ENCODE measurements at regions not wholly inside any gene's neighbourhood (a gene's known extent, or its start where the extent isn't known, plus 50 kb on each side); places are given as distances from the start of the nearest gene placed in this dataset.

GRCh38 chr1:215377746-215378145 is 189.4 kb upstream of the KCTD3 start:
- ChIA-PET CTCF (no interaction called here), SMC1A (ENCODE audit: uncharacterized antibody, unreplicated experiment) (no interaction called here), POLR2A (no interaction called here), RAD21 (ENCODE audit: unreplicated experiment) (no interaction called here)
- in situ Hi-C loops (cut with MboI): no loop called here
- Histone ChIP-seq H3K79me2 (ENCODE audit: control insufficient read depth, insufficient read depth, low read length) (no peaks in the 10 kb centered on the region), H3K9me3 (replicated peaks; ENCODE audit: control insufficient read depth, insufficient read depth, low read length) (no peaks in the 10 kb centered on the region), H3K4me3 (no peak overlapping the region), H3K36me3 (ENCODE audit: control insufficient read depth in 2 of 2, insufficient read depth in 2 of 2, low read length in 1 of 2) (no peaks in the 10 kb centered on the region), H4K20me1 (ENCODE audit: control insufficient read depth, insufficient read depth) (no peaks in the 10 kb centered on the region), H3K27me3 (replicated peaks in 1 of 2; ENCODE audit: control insufficient read depth in 2 of 2, insufficient read depth in 2 of 2, low read length in 1 of 2) (no peaks in the 10 kb centered on the region), H3K4me1 (ENCODE audit: control insufficient read depth, insufficient read depth, low read length) (no peaks in the 10 kb centered on the region), H3K4me2 (ENCODE audit: control insufficient read depth, insufficient read depth) (no peak overlapping the region), H3K9ac (ENCODE audit: control insufficient read depth, insufficient read depth, low read length) (no peak overlapping the region), H3K27ac (ENCODE audit: control insufficient read depth, insufficient read depth) (no peak overlapping the region), H2AFZ (ENCODE audit: control insufficient read depth, low read depth, low read length) (no peak overlapping the region)
- intact Hi-C loops (cut with micrococcal nuclease; ENCODE audit: unreplicated experiment): no loop called here
- TF ChIP-seq CUX1 (IDR thresholded peaks at IDR 0.05; ENCODE audit: insufficient replicate concordance, low read depth, low read length) (no peak), ATF3 (IDR thresholded peaks at IDR 0.05; ENCODE audit: borderline replicate concordance, extremely low read depth, low read depth, low read length) (no peak), POLR2AphosphoS2 (IDR thresholded peaks at IDR 0.05; ENCODE audit: low read depth, low read length) (no peak), EGR1 (IDR thresholded peaks at IDR 0.05; ENCODE audit: borderline replicate concordance in 1 of 2, low read depth in 2 of 2, low read length in 2 of 2) (no peak), SMAD5 (IDR thresholded peaks at IDR 0.05; ENCODE audit: low read depth) (no peak), EED (IDR thresholded peaks at IDR 0.05; ENCODE audit: low read depth) (no peak), GATAD2B (conservative IDR thresholded peaks at IDR 0.05; ENCODE audit: low read depth) (no peak), ZNF274 (IDR thresholded peaks at IDR 0.05; ENCODE audit: insufficient read depth, insufficient read length) (no peak), STAT1 (conservative IDR thresholded peaks at IDR 0.05) (no peak), HDGF (IDR thresholded peaks at IDR 0.05) (no peak), CHD1 (IDR thresholded peaks at IDR 0.05; ENCODE audit: low read depth, low read length) (no peak), CTCF (IDR thresholded peaks at IDR 0.05 in 2 of 3, conservative IDR thresholded peaks at IDR 0.05 in 1 of 3; ENCODE audit: control insufficient read depth in 2 of 3, extremely low read depth in 1 of 3, insufficient read depth in 1 of 3, low read depth in 3 of 3, low read length in 3 of 3) (no peak), CBFB (IDR thresholded peaks at IDR 0.05; ENCODE audit: low read depth) (no peak), TCF3 (IDR thresholded peaks at IDR 0.05; ENCODE audit: borderline replicate concordance, insufficient read depth, low read depth, low read length) (no peak), NKRF (conservative IDR thresholded peaks at IDR 0.05) (no peak)
- ATAC-seq: no peak
- DNase-seq (ENCODE audit: low read depth, low spot score): no peak
- no TSS peak for BruUV-seq (replicated peaks)
- WGBS (ENCODE audit: insufficient coverage, insufficient replicate concordance, low lambda C conversion rate, missing lambda C conversion rate): 0% methylated on average over 2 of the region's 2 CpGs
- no peak for FAIRE-seq
